ENCODE measurements at regions not wholly inside any gene's neighbourhood (a gene's known extent, or its start where the extent isn't known, plus 50 kb on each side); places are given as distances from the start of the nearest gene placed in this dataset.
"Not testable (repeated sequence)": the region's sequence is repeated elsewhere in the genome, so short reads cannot be mapped to it uniquely, and the experiment has no call there.

GRCh38 chr6:44049989-44050871, 77.0 kb downstream of the MRPL14 start:
- DNase-seq: no peak

GRCh38 chr6:44049163-44049988, 77.9 kb downstream of the MRPL14 start:
- no peak for DNase-seq

- DNase-seq: no peak
These were observed 79.0 kb downstream of the MRPL14 start for GRCh38 chr6:44048277-44048676.

- DNase-seq: no peak
These were observed 79.5 kb downstream of the MRPL14 start for GRCh38 chr6:44047801-44048200.

- no peak for DNase-seq
These were observed 80.1 kb downstream of the MRPL14 start for GRCh38 chr6:44047179-44047546.

- no peak for DNase-seq
These were observed 80.6 kb downstream of the MRPL14 start for GRCh38 chr6:44046516-44047178.

GRCh38 chr6:44045672-44046015, 81.6 kb downstream of the MRPL14 start:
- DNase-seq: no peak

- DNase-seq: no peak
These were observed 82.1 kb downstream of the MRPL14 start for GRCh38 chr6:44044940-44045671.

GRCh38 chr6:44044154-44044539, 83.1 kb downstream of the MRPL14 start:
- DNase-seq: no peak

- no peak for DNase-seq
These were observed 83.6 kb downstream of the MRPL14 start for GRCh38 chr6:44043479-44044153.

GRCh38 chr6:44042989-44043478, 84.2 kb downstream of the MRPL14 start:
- DNase-seq: no peak

GRCh38 chr6:44042261-44042988, 84.8 kb downstream of the MRPL14 start:
- no peak for DNase-seq

- no peak for DNase-seq
These were observed 85.6 kb downstream of the MRPL14 start for GRCh38 chr6:44041461-44042260.

- DNase-seq: no peak
These were observed 86.5 kb downstream of the MRPL14 start for GRCh38 chr6:44040786-44041185.

GRCh38 chr6:44039839-44040350, 87.4 kb downstream of the MRPL14 start:
- DNase-seq: no peak

GRCh38 chr6:44039191-44039719, 88.0 kb downstream of the MRPL14 start:
- DNase-seq: no peak

GRCh38 chr6:44038543-44039065, 88.6 kb downstream of the MRPL14 start:
- no peak for DNase-seq

GRCh38 chr6:44037847-44038542, 89.3 kb downstream of the MRPL14 start:
- no peak for DNase-seq

GRCh38 chr6:44037276-44037675, 90.0 kb downstream of the MRPL14 start:
- not testable (repeated sequence) for DNase-seq
